Activated CD8-positive, alpha-beta memory T cell treated with anti-CD3 and anti-CD28 coated beads for 1 hour (primary cell): ENCODE measurements at regions not wholly inside any gene's neighbourhood (a gene's known extent, or its start where the extent isn't known, plus 50 kb on each side); places are given as distances from the start of the nearest gene placed in this dataset.
"Not testable (repeated sequence)": the region's sequence is repeated elsewhere in the genome, so short reads cannot be mapped to it uniquely, and the experiment has no call there.

Experiments used
- DNase-seq, 2 donors: peaks; one replicate each; pipeline ENCODE4 v3.0.0-alpha.2; 2020; ENCODE audit warnings: low read depth in 1 of 2; ENCODE audit errors: extremely low read depth in 1 of 2

DNA sequence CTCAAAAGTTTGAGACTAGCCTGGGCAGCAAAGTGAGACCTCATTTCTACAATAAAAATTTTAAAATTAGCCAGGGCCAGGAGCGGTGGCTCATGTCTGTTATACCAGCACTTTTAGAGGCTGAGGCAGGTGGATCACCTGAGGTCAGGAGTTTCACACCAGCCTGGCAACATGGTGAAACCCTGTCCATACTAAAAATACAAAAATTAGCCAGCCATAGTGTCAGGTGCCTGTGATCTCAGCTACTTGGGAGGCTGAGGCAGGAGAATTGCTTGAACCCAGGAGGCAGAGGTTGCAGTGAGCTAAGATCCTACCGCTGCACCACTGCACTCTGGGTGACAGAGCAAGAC, 85.1 kb upstream of the MAP4 start:
- DNase-seq: not testable (repeated sequence)

DNA sequence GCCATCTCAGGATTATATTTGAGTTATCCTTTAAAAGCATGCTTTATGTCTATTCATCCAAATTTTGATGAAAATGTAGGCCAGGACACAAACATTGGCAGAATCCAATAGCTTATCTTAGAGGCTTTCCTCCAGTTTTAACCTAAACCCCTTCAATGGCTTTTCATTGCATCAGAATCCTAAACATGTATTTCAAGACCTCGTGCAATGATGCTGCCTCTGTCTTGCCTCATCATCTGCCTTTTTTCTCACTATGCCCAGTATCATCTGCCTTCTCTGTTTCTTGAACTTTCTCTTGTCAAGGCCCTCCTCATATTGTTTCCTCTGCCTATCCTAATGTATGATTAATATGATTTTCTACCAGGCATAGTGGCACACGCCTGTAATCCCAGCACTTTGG, 76.1 kb upstream of the MAP4 start:
- no peak for DNase-seq

DNA sequence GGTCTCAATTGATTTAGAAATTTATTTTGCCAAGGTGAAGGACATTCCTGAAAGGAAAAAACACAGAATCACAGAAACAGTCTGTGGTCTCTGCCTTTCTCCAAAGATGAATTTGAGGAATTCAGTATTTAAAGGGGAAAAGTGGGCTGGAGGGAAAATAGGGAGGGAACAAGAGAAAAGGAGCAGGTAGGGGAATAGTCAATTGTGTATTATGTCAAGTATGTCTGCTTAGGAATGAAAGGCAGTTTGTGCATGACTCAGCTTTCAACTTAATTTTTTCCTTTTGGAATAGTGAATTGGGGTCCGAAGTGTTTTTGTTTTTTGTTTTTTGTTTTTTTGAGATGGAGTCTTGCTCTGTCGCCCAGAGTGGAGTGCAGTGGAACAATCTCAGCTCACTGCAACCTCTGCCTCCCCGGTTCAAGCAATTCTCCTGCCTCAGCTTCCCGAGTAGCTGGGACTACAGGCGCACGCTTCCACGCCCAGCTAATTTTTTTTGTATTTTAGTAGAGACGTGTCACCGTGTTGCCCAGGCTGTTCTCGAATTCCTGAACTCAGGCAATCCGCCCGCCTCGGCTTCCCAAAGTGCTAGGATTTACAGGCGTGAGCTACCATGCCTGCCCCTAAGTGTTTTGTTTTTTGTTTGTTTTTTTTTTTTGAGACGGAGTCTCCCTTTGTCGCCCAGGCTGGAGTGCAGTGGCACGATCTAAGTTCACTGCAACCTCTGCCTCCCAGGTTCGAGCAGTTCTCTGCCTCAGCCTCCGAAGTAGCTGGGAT, 74.1 kb upstream of the MAP4 start:
- DNase-seq: no peak

DNA sequence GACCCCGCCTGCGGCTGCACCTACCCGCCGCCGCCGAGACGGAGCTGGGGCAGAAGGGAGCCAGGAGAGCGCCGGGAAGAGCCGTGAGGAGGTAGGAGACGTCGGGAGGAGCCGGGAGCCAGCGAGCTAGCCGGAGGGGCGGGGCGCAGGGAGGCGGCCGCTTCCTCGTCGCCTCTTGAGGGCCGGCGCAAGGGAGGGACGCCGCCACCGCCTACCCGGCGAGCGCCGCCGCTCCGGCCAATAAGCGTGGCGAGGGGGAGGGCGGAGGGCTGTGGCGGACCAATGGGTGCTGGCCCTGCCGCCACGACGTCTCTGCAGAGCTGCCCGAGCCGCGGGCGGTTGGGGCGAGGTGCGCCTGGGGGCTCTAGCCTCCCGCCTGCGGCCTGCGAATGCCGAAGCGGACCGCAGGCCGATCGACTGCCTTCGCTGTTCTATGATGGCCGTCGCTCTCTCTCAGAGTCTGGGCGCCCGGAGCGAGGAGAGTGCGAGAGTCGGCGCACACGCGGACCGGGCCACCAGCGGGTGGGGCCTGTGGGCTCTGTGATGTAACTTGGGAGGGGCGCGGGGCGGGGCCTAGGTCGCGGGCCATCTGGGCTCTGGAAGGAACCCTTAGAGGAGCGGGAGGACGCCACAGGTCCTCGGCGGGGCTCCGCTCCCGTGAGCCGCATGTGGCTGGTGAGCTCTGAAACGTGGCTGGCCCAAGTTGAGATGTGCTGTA, 72.7 kb upstream of the MAP4 start:
- DNase-seq: peak; percentile 81 to 89

DNA sequence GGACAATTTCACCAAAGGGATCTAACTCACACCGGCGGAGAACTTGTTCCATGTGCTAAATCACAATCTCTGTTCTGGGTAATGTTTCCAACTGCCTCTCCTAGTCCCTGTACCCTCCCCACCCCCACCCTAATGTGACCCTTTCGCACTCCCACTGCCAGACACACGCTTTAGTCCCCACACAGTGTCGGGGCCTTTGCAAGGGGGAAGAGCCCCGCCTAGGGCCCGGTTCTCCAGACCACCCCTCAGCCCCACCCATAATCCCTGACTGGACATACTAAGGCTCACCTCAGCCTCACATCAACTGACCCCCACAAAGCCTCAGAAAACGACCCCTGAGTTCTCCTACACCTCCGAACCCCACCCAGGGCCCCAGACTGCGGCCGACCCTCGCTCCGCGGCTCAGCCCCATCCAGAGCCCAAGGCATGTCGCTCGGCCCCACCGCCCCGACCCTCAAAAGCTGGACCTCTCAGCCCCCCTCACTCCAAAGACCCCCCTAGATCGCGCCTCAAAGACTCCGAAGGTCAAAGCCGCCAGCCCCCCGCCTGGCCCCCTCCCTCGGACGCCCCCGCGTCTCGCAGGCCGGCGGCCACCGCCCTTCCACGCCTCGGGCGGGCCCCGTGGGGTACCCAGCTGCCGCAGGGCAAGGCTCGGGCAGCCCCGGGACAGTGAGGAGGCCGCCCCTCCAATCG, 72.0 kb upstream of the MAP4 start:
- DNase-seq: no peak

DNA sequence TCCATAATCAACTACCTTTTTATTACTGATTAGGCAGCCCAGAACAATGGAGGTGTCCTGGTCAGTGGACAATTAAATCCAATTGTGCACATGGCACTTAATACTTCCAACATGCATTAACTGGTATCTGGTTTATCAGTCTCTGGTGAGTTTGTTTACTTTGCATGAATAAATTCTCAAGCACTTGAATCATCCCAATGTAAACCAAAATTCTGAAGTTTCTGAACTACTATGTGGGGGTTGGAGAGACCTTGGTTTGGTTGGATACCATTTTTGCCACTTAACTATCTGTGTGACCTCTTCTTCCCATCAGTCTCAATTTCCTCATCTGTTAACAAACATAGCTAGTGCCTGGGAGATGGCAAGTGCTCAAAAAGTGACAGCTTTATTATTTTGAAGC, 70.5 kb upstream of the MAP4 start:
- no peak for DNase-seq

DNA sequence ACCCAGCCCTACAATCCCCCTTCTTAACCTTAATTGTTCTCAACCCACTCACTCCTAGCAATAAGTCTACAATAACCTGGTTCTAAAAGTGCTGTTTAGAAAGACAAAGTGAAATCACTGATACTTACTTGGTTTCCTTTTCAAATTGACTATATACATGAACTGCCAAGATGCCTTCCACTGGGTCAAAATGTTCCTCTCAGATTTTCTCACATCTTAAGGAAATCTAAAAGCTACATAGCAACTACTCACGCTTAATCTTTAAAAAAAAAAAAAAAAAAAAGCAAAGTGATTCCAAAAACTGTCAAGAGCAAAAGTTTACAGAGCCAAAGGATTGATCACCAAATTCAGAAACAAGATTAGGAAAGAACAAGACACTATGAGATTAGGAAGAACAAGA, 68.7 kb upstream of the MAP4 start:
- no peak for DNase-seq

DNA sequence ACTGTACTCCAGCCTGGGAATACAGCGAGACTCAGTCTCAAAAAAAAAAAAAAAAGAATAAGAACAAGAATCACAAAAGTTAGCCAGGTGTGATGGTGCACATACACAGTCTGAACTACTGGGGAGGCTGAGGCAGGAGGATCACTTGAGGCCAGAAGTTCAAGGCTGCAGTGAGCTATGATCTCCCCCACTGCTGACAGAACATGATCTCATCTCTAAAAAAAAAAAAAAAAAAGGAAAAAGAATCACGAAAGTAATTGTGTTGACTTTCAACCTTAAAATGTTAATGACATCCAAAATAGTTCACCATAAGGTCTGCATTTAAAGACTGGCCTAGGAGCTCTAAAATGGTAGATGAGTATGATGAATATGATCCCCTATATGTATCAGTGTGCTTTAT, 68.0 kb upstream of the MAP4 start:
- DNase-seq: no peak

DNA sequence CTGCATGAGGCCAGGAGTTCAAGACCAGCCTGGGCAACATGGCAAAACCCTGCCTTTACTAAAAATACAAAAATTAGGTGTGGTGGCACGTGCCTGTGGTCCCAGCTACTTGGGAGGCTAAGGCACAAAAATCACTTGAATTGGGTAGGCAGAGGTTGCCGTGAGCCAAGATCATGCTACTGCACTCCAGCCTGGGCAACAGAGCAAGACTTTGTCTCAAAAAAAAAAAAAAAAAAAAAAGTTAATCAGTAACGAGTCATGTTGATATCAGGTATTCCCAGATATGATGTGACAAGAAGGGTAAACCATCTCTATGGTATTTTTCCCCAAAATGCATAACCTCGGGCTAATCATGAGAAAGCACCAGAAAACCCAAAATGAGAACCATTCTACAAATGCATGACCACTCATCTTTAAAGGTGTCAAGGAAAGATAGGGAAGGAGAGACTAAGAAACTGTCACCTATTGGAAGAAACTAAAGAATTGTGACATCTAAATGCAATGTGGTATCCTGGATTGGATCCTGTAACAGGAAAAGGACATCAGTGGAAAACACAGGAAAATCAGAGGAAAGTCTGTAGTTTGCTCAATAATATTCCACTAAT, 66.5 kb upstream of the MAP4 start:
- no peak for DNase-seq

DNA sequence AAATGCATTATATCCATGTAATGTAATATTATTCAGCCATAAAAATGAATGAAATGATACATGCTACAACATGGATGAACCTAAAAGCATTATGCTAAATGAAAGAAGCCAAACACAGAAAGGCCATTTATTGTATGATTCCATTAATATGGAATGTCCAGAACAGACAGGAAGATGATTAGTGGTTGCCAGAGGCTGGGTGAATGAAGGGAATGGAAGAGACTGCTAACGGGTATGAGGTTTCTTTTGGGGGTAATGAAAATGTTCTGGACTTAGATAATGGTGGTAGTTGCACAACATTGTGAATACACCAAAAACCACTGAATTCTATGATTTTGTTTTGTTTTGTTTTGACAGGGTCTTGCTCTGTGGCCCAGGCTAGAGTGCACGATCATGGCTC, 61.6 kb upstream of the MAP4 start:
- DNase-seq: no peak

DNA sequence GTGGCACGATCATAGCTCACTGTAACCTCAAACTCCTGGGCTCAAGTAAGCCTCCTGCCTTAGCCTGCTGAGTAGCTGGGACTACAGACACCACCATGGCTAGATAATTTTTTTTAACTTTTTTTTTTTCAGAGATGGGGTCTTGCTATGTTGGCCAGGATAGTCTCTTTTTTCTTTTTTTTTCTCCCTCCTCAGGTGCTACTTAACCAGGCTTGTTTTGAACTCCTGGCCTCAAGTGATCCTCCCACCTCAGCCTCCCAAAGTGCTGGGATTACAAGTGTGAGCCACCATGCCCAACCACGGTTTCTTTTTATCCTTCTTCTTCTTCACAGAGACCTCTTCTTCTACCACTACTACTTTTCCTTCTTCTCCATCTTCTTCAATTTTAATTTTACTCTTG, 53.8 kb upstream of the MAP4 start:
- no peak for DNase-seq

DNA sequence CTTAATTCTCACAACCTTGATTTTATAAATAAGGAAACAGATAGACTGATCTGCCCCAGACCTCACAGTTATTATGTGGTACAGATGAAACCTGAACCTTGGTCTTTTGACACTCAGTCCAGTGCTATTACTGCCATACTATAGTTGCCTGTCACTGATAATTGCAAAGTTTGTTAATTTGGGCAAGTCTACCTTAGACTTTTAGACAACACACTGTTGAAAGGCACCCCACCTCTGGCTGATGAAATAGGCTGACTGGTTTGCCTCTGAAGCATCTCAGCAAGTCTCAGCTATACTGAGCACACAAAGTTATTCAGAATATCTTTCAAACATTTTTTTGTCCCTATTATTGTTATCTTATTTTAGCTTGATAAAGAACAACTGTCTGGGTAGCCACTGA, 53.1 kb upstream of the MAP4 start:
- no peak for DNase-seq

DNA sequence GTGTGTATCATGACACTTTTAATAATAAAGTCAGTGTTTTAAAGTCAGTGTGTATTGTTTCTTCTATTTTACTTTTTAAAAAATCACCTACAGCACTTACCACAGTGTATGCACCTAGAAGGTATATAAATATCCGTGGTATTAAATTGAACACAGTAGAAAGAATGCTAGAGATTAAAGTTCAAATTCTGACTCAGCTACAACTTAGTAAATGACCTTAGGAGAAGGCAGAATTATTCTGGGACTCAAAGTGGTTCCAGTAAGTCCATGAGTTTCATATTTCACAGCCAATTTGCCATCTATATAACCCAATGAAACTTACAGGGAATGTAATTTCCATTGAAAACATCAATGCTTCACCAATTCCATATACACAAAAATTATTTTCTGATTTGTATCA, 52.7 kb upstream of the MAP4 start:
- DNase-seq: no peak

DNA sequence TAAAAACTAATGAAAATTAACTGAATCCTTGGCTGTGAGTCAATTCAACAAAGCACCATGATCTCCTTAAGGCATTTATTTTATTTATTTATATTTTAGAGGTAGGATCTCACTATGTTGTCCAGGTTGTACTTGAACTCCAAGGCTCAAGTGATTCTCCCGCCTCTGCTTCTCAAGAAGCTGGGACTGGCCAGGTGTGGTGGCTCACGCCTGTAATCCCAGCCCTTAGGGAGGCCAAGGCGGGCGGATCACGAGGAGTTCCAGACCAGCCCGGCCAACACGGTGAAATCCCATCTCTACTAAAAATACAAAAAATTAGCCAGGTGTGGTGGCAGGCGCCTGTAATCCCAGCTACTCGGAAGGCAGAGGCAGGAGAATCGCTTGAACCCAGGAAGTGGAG, 52.1 kb upstream of the MAP4 start:
- DNase-seq: not testable (repeated sequence)

DNA sequence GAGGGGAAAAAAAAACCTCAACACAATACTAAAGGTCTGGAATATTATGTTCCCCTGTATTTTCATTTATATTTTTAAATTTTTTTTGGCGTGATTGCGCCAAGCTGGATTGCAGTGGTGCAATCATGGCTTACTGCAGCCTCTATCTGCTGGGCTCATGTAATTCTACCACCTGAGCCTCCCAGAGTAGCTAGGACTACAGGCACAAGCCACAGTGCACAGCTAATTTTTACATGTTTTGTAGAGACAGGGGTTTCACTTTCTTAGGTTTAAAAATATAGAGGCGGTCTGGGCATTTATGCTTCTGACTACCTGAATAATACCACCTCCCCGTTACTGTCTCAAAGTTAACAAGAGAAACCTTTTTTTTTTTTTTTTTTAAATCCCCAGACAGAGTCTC, 51.1 kb upstream of the MAP4 start:
- no peak for DNase-seq
